Common myeloid progenitor, CD34-positive (primary cell): ENCODE measurements at regions not wholly inside any gene's neighbourhood (a gene's known extent, or its start where the extent isn't known, plus 50 kb on each side); places are given as distances from the start of the nearest gene placed in this dataset.

Experiments
- CTCF ChIA-PET: fragments of 350-600 bp; sonication (Branson Sonifier 250); formaldehyde crosslinking; loops from one replicate; lab custom pipeline; 2021; ENCODE audit warnings: antibody characterized with exemption; lab: Charles Lee
- POLR2A ChIA-PET: fragments of 350-600 bp; sonication (Branson Sonifier 250); formaldehyde crosslinking; loops from one replicate; lab custom pipeline; 2021; ENCODE audit warnings: antibody characterized with exemption; lab: Charles Lee
- DNase-seq, 3 donors: peaks; one replicate each; pipeline versions ENCODE4 v3.0.0 to v3.0.0-alpha.2; 2013
- H3K27ac ChIP-seq, 2 experiments: 1 replicate in 1 of 2; 2 replicates in 1 of 2; pipeline ENCODE4 v1.7.0; 2013; ENCODE audit warnings: inconsistent platforms in 2 of 2, low read length in 2 of 2, mild to moderate bottlenecking in 2 of 2, low read depth in 1 of 2, moderate library complexity in 1 of 2; ENCODE audit not compliant: severe bottlenecking in 2 of 2, insufficient read depth in 1 of 2, poor library complexity in 1 of 2
- H3K27me3 ChIP-seq, 5 experiments: replicated peaks in 2 of 5; 1 replicate in 3 of 5; 2 replicates in 2 of 5; pipeline versions ENCODE4 v1.6.1 to v1.7.0; 2013; ENCODE audit warnings: low read length in 4 of 5, mild to moderate bottlenecking in 2 of 5, moderate library complexity in 2 of 5, inconsistent platforms in 1 of 5; ENCODE audit not compliant: insufficient read depth in 5 of 5, control insufficient read depth in 4 of 5
- H3K36me3 ChIP-seq, 4 experiments: 1 replicate in 2 of 4; 2 replicates in 2 of 4; pipeline versions ENCODE4 v1.6.1 to v1.7.0; 2013; ENCODE audit warnings: low read length in 3 of 4, control low read depth in 1 of 4, mild to moderate bottlenecking in 1 of 4; ENCODE audit not compliant: control insufficient read depth in 4 of 4, insufficient read depth in 4 of 4
- H3K4me1 ChIP-seq, 4 experiments: 1 replicate in 3 of 4; 2 replicates in 1 of 4; pipeline versions ENCODE4 v1.6.1 to v1.7.1; 2013; ENCODE audit warnings: low read length in 3 of 4, mild to moderate bottlenecking in 3 of 4, control low read depth in 1 of 4, inconsistent platforms in 1 of 4, moderate library complexity in 1 of 4; ENCODE audit not compliant: control insufficient read depth in 4 of 4, insufficient read depth in 4 of 4; ENCODE audit errors: control extremely low read depth in 1 of 4
- H3K4me3 ChIP-seq, 7 experiments: 1 replicate in 4 of 7; 2 replicates in 3 of 7; pipeline versions ENCODE4 v1.5.1 to v1.7.0; 2013; ENCODE audit warnings: mild to moderate bottlenecking in 7 of 7, low read length in 6 of 7, moderate library complexity in 6 of 7, inconsistent platforms in 2 of 7, low read depth in 2 of 7, control low read depth in 1 of 7; ENCODE audit not compliant: insufficient read depth in 4 of 7, control insufficient read depth in 1 of 7; ENCODE audit errors: extremely low read depth in 1 of 7
- H3K9me3 ChIP-seq, 5 experiments: 1 replicate in 4 of 5; 2 replicates in 1 of 5; pipeline versions ENCODE4 v1.6.1 to v1.7.1; 2013; ENCODE audit warnings: low read length in 4 of 5, mild to moderate bottlenecking in 2 of 5, inconsistent platforms in 1 of 5, low read depth in 1 of 5, moderate library complexity in 1 of 5; ENCODE audit not compliant: control insufficient read depth in 4 of 5, insufficient read depth in 2 of 5; ENCODE audit errors: control extremely low read depth in 1 of 5
- WGBS: methylation state at CpG from one replicate; pipeline ENCODE4 v1.1.5; 2013; ENCODE audit not compliant: insufficient coverage; 5-methylcytosine and 5-hydroxymethylcytosine counted together

DNA sequence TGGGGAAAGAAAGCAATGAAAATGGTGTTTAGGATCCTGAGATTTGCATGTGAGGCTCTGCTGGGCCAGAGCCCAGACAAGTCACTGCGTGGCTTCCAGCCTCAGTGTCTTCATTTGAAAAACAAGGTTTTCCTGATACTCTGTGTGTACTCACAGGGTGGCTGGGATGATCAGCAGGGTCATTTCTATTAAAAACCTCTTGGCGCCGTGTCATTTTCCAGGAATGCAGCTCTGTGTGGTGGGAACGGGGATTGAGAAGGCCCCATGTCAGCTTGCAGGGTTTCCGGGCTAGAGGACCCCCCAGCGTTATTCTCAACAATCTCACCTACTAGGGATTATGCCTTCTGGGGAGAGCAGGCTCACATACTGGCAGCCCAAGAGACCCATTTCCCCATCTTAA, 73.5 kb downstream of the FOXL1 start:
- H3K4me1 ChIP-seq = no peaks in the 10 kb centered on the region
- no peak overlapping the region for H3K4me3 ChIP-seq
- H3K9me3 ChIP-seq = peaks cover 0 to 11% (median 0%) of the 10 kb centered on the region in 5 experiments
- H3K27me3 ChIP-seq = peaks cover 0 to 13% (median 2%) of the 10 kb centered on the region in 5 experiments
- WGBS = 96% methylated on average over 5 of the region's 6 CpGs
- no peaks in the 10 kb centered on the region for H3K36me3 ChIP-seq
- ChIA-PET POLR2A (no interaction called here), CTCF (no interaction called here)
- H3K27ac ChIP-seq = no peak overlapping the region
- no peak for DNase-seq

DNA sequence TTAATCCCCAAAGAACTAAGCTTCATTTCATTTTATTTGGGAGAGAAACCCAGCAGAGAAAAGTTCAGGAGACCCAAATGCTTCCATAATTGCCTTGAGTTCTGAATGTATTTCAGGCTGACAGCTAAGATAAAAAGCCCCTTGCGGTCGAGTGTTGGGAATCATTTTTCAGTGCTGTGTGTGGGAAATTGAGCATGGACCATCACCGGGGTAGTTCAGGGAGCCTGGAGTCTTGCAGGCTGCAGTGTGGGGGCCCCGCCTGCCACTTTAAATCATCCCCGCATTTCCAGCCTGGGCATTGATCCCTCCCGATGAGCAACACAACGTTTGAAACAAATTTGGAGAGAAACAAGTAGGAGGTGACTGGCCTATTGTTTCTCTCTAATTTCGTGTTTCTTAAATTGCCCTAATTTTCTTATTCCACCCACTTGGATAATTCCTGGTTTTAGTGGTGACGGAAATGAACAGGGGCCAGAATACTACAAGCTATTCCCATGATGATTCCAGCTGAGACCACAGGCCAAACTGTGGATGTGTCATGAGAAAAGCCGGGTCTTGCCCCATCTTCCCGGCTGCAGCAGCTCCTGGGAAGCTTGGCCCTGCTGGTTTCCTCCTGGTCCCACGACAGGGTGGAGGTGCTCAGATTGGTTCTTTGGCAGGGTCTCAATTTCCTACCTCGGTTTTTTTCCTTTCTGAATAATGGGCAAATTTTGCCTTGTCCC, 75.1 kb downstream of the FOXL1 start:
- ChIA-PET CTCF (no interaction called here), POLR2A (no interaction called here)
- 92% methylated on average over 7 of the region's 13 CpGs for WGBS
- no peak overlapping the region for H3K27ac ChIP-seq
- no peak for DNase-seq
- H3K9me3 ChIP-seq = peaks cover 0 to 3% (median 0%) of the 10 kb centered on the region in 5 experiments
- H3K36me3 ChIP-seq = no peaks in the 10 kb centered on the region
- H3K4me1 ChIP-seq = no peaks in the 10 kb centered on the region
- H3K4me3 ChIP-seq = no peak overlapping the region
- H3K27me3 ChIP-seq = peaks cover 0 to 11% (median 0%) of the 10 kb centered on the region in 5 experiments

DNA sequence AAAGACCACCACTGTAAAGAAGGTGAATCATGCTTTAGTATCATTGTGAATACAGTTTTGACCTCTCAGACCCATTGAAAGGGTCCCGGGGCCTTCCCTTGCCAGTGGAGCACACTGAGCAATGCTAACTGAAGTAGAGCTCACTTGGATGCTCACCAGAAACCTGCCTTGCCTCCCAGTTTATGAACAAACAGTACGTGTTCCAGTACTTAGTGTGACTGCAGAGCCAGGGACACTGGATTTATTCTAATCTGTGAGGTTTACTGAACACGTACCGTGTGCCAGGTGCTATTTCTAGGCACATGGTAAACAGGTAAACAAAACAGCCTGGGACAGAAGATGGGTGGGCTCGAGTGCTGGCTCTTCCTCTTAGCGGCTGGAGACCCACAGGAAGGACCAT, 79.6 kb downstream of the FOXL1 start:
- no peaks in the 10 kb centered on the region for H3K36me3 ChIP-seq
- H3K4me3 ChIP-seq = no peak overlapping the region
- H3K27me3 ChIP-seq = peaks cover 0 to 26% (median 3%) of the 10 kb centered on the region in 5 experiments
- ChIA-PET CTCF (no interaction called here), POLR2A (no interaction called here)
- no peaks in the 10 kb centered on the region for H3K4me1 ChIP-seq
- WGBS = 84% methylated on average over 6 of the region's 6 CpGs
- H3K27ac ChIP-seq = no peak overlapping the region
- peaks cover 0 to 4% (median 0%) of the 10 kb centered on the region in 5 experiments for H3K9me3 ChIP-seq
- no peak for DNase-seq

DNA sequence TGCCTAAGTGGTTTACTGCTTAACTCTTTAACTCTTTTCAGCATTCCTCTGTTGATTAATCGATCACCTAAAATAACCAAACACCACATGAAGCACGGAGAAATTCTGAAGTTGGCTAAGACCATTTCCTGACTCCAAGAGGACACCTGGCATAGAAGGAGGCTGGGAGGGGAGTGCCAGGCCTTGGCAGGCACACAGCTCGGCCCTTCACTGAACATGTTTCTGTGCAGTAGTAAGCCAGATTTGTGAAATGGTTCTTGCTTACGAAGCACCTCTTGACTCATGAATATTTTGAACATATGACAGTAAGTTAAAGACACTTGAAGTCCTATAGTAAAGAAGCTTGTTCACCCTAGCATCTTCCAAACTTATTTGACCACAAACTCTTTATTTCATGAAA, 82.3 kb downstream of the FOXL1 start:
- DNase-seq = no peak
- peaks cover 0 to 35% (median 3%) of the 10 kb centered on the region in 5 experiments for H3K27me3 ChIP-seq
- peaks cover 0 to 4% (median 0%) of the 10 kb centered on the region in 5 experiments for H3K9me3 ChIP-seq
- peaks cover 0 to 17% (median 8%) of the 10 kb centered on the region in 4 experiments for H3K4me1 ChIP-seq
- ChIA-PET POLR2A (no interaction called here), CTCF (no interaction called here)
- no peak overlapping the region for H3K27ac ChIP-seq
- WGBS = 100% methylated on average over 1 of the region's 4 CpGs
- H3K4me3 ChIP-seq = no peak overlapping the region
- H3K36me3 ChIP-seq = no peaks in the 10 kb centered on the region

DNA sequence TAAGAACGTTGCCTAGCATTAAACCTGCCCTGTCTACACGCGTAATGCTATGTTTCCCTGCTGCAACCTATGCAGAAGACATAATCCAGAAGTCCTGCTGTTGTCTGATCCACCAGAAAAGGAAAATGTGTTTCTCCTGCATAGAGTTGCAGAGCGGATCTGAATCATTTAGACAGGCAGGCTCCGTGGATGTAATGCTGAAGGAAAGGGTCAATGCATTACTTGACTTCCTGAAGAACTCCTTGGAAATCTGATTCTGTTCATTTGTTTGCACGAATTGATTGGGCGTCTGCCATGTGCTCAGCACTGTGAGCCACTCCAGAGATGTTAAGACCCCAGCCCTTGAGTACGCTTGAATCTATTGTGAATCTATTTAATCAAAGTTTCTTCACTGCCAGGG, 83.4 kb downstream of the FOXL1 start:
- 79% methylated on average over 8 of the region's 8 CpGs for WGBS

DNA sequence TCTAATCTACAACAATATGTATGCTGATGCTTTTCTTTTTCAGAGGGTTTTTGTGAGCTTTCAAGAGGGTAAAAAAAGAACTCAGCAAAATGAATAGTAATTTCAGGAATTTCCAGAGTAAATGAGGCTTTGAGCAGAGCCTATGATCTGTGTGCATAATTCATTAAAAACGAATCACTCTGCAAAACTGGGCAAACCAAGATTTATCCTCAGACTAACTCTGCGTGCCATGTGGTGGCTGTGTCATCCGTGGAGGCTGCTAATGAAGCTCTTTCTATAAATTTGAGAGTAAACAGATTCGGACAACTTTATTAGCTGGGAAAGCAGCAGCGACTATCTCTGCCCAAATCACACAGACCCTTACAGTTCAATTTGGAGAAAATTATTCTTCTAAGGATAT, 83.8 kb downstream of the FOXL1 start:
- Histone ChIP-seq H3K4me1 (peaks cover 0 to 18% (median 8%) of the 10 kb centered on the region in 4 experiments), H3K36me3 (no peaks in the 10 kb centered on the region), H3K27me3 (peaks cover 0 to 39% (median 3%) of the 10 kb centered on the region in 5 experiments), H3K27ac (no peak overlapping the region), H3K9me3 (peaks cover 0 to 4% (median 0%) of the 10 kb centered on the region in 5 experiments), H3K4me3 (no peak overlapping the region)
- CTCF ChIA-PET = interaction anchor here (1.0 kb wide), 1 partner anchor 19 kb away, joined by 3 read pairs; no protein-coding TSS in a partner anchor
- 88% methylated on average over 1 of the region's 5 CpGs for WGBS
- DNase-seq = no peak
- POLR2A ChIA-PET = no interaction called here

More for the DNA sequence above, 83.4 kb downstream of the FOXL1 start:
- Histone ChIP-seq H3K4me1 (peaks cover 0 to 18% (median 8%) of the 10 kb centered on the region in 4 experiments), H3K4me3 (no peak overlapping the region), H3K27me3 (peaks cover 0 to 35% (median 3%) of the 10 kb centered on the region in 5 experiments), H3K36me3 (no peaks in the 10 kb centered on the region), H3K27ac (no peak overlapping the region), H3K9me3 (peaks cover 0 to 4% (median 0%) of the 10 kb centered on the region in 5 experiments)
- POLR2A ChIA-PET = no interaction called here
- CTCF ChIA-PET = interaction anchor here (1.0 kb wide), 1 partner anchor 19 kb away, joined by 3 read pairs; no protein-coding TSS in a partner anchor
- DNase-seq = no peak

DNA sequence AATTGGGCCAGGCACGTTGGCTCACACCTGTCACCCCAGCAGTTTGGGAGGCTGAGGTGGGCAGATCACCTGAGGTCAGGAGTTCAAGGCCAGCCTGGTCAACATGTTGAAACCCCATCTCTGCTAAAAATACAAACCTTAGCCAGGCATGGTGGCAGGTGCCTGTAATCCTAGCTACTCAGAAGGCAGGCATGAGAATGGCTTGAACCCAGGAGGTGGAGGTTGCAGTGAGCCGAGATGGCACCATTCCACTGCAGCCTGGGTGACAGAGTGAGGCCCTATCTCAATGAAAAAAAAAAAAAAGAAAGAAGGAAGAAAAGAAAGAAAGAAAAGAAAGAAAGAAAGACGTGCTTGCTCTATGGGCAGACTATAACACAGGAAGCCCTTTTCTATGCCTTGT, 84.4 kb downstream of the FOXL1 start:
- Histone ChIP-seq H3K4me1 (peaks cover 0 to 18% (median 8%) of the 10 kb centered on the region in 4 experiments), H3K27ac (no peak overlapping the region), H3K27me3 (peaks cover 0 to 42% (median 3%) of the 10 kb centered on the region in 5 experiments), H3K4me3 (no peak overlapping the region), H3K36me3 (no peaks in the 10 kb centered on the region), H3K9me3 (peaks cover 0 to 4% (median 0%) of the 10 kb centered on the region in 5 experiments)
- POLR2A ChIA-PET = no interaction called here
- CTCF ChIA-PET = interaction anchor here (1.0 kb wide), 1 partner anchor 18 kb away, joined by 3 read pairs; no protein-coding TSS in a partner anchor
- DNase-seq = no peak
- WGBS = 100% methylated on average over 1 of the region's 3 CpGs
